HL-60 (cell line): ENCODE measurements at regions not wholly inside any gene's neighbourhood (a gene's known extent, or its start where the extent isn't known, plus 50 kb on each side); places are given as distances from the start of the nearest gene placed in this dataset.

Experiments used
- CTCF ChIP-seq: IDR thresholded peaks from one replicate; pipeline ENCODE4 v1.5.1; 2011; ENCODE audit warnings: low read length, control low read depth, inconsistent platforms; ENCODE audit not compliant: insufficient read depth
- GABPA ChIP-seq: IDR thresholded peaks from 2 replicates; pipeline ENCODE4 v1.6.1; 2012; ENCODE audit warnings: low read depth
- POLR2AphosphoS5 ChIP-seq: IDR thresholded peaks from 2 replicates; pipeline ENCODE4 v1.6.1; 2012; ENCODE audit warnings: low read depth
- SPI1 ChIP-seq: IDR thresholded peaks from 2 replicates; pipeline ENCODE4 v1.6.1; 2012; ENCODE audit warnings: low read depth, mild to moderate bottlenecking, borderline replicate concordance
- TF ChIP-seq, protein P1 (sequence below): IDR thresholded peaks from 2 replicates; pipeline ENCODE4 v1.6.1; 2012; ENCODE audit warnings: low read depth; ENCODE audit not compliant: insufficient replicate concordance

DNA sequence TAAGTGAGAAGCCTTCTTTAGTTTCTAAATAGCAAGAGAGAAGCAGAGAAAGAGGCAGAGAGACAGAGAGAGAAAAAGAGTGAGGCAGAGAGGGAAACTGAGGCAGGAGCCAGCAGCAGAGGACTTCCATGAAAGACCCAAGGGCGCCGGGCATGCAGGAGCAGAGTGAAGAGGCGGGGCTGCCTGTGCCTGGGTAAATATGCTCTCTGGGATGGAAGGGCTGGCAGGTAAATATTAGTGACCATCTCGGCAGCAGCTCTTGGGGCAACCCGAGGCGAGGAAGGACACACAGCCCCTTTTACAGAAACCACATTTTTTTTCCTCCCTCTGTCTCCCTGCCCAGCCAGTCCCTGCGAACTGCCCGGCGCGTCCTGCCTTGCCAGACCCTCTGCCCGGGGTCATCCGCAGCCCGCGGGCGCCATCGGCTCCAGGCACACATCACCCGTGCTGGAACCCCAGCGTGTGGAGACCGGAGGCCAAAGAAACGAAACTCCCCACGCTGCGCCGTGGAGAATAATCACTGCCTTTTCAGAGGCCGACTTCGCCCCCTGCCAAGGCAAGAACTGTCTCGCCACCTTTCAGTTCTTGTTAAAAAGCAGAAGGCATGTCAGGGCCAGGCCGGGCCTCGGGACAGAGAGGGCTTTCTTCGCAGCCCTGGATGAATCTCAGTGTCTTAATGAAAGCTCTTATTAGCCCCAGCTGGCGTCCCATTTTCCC, 61.3 kb downstream of the BOD1 start:
- TF ChIP-seq POLR2AphosphoS5 (no peak), CTCF (no peak), GABPA (no peak), SPI1 (no peak)
- TF ChIP-seq, protein P1, sequence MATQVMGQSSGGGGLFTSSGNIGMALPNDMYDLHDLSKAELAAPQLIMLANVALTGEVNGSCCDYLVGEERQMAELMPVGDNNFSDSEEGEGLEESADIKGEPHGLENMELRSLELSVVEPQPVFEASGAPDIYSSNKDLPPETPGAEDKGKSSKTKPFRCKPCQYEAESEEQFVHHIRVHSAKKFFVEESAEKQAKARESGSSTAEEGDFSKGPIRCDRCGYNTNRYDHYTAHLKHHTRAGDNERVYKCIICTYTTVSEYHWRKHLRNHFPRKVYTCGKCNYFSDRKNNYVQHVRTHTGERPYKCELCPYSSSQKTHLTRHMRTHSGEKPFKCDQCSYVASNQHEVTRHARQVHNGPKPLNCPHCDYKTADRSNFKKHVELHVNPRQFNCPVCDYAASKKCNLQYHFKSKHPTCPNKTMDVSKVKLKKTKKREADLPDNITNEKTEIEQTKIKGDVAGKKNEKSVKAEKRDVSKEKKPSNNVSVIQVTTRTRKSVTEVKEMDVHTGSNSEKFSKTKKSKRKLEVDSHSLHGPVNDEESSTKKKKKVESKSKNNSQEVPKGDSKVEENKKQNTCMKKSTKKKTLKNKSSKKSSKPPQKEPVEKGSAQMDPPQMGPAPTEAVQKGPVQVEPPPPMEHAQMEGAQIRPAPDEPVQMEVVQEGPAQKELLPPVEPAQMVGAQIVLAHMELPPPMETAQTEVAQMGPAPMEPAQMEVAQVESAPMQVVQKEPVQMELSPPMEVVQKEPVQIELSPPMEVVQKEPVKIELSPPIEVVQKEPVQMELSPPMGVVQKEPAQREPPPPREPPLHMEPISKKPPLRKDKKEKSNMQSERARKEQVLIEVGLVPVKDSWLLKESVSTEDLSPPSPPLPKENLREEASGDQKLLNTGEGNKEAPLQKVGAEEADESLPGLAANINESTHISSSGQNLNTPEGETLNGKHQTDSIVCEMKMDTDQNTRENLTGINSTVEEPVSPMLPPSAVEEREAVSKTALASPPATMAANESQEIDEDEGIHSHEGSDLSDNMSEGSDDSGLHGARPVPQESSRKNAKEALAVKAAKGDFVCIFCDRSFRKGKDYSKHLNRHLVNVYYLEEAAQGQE = no peak
